Loucy (cell line): ENCODE measurements at regions not wholly inside any gene's neighbourhood (a gene's known extent, or its start where the extent isn't known, plus 50 kb on each side); places are given as distances from the start of the nearest gene placed in this dataset.

Source experiments
- H2AFZ ChIP-seq: fragments of 200-600 bp; sonication (generic); 2 replicates; pipeline ENCODE4 v1.6.0; 2016; ENCODE audit warnings: antibody characterized with exemption, mild to moderate bottlenecking, low read length, moderate library complexity
- H3F3A ChIP-seq: fragments of 200-600 bp; 2 replicates; pipeline ENCODE4 v1.6.0; 2016; ENCODE audit warnings: antibody characterized with exemption, low read depth, mild to moderate bottlenecking
- H3K27me3 ChIP-seq: fragments of 200-600 bp; sonication (generic); 2 replicates; pipeline ENCODE4 v1.6.1; 2014; ENCODE audit warnings: low read length, mild to moderate bottlenecking; ENCODE audit not compliant: insufficient read depth, poor library complexity, severe bottlenecking
- H3K36me3 ChIP-seq: fragments of 200-600 bp; sonication (generic); 2 replicates; pipeline ENCODE4 v1.6.1; 2016; ENCODE audit warnings: low read length; ENCODE audit not compliant: insufficient read depth
- H3K4me1 ChIP-seq: fragments of 200-600 bp; sonication (generic); 2 replicates; pipeline ENCODE4 v1.5.1; 2014; ENCODE audit warnings: low read length, mild to moderate bottlenecking; ENCODE audit not compliant: insufficient read depth, poor library complexity, severe bottlenecking
- H3K4me2 ChIP-seq: fragments of 200-600 bp; sonication (generic); 2 replicates; pipeline ENCODE4 v1.6.0; 2014; ENCODE audit warnings: antibody characterized with exemption, low read length, low read depth, mild to moderate bottlenecking; ENCODE audit not compliant: poor library complexity, severe bottlenecking
- H3K4me3 ChIP-seq: fragments of 200-600 bp; sonication (generic); 2 replicates; pipeline ENCODE4 v1.5.1; 2014; ENCODE audit warnings: low read length, mild to moderate bottlenecking, mixed read lengths; ENCODE audit not compliant: poor library complexity, severe bottlenecking
- H3K79me2 ChIP-seq: fragments of 200-600 bp; sonication (generic); 2 replicates; pipeline ENCODE4 v1.6.1; 2014; ENCODE audit warnings: low read length; ENCODE audit not compliant: insufficient read depth
- H3K9ac ChIP-seq: fragments of 200-600 bp; sonication (generic); 2 replicates; pipeline ENCODE4 v1.6.0; 2014; ENCODE audit warnings: mild to moderate bottlenecking, low read depth, low read length, moderate library complexity; ENCODE audit not compliant: poor library complexity, severe bottlenecking
- H3K9me2 ChIP-seq: fragments of 200-600 bp; sonication (generic); replicated peaks from 2 replicates; pipeline ENCODE4 v1.6.1; 2016; ENCODE audit warnings: low read depth, low read length, mixed read lengths
- H3K9me3 ChIP-seq: fragments of 200-600 bp; sonication (generic); 2 replicates; pipeline ENCODE4 v1.6.1; 2014; ENCODE audit warnings: mild to moderate bottlenecking, antibody characterized with exemption, low read length, low read depth; ENCODE audit not compliant: insufficient read depth
- H4K20me1 ChIP-seq: fragments of 200-600 bp; sonication (generic); 2 replicates; pipeline ENCODE4 v1.6.0; 2014; ENCODE audit warnings: antibody characterized with exemption, low read length, mild to moderate bottlenecking; ENCODE audit not compliant: insufficient read depth, poor library complexity, severe bottlenecking
- EZH2phosphoT487 ChIP-seq: fragments of 200-600 bp; IDR thresholded peaks from 2 replicates; pipeline ENCODE4 v1.6.1; 2018; ENCODE audit warnings: antibody characterized with exemption, mild to moderate bottlenecking, moderate library complexity, borderline replicate concordance
- TF ChIP-seq, protein P1 (sequence below): fragments of 200-600 bp; sonication (generic); conservative IDR thresholded peaks from 2 replicates; pipeline ENCODE4 v1.5.1; 2014; ENCODE audit warnings: mild to moderate bottlenecking, antibody characterized with exemption, low read length

DNA sequence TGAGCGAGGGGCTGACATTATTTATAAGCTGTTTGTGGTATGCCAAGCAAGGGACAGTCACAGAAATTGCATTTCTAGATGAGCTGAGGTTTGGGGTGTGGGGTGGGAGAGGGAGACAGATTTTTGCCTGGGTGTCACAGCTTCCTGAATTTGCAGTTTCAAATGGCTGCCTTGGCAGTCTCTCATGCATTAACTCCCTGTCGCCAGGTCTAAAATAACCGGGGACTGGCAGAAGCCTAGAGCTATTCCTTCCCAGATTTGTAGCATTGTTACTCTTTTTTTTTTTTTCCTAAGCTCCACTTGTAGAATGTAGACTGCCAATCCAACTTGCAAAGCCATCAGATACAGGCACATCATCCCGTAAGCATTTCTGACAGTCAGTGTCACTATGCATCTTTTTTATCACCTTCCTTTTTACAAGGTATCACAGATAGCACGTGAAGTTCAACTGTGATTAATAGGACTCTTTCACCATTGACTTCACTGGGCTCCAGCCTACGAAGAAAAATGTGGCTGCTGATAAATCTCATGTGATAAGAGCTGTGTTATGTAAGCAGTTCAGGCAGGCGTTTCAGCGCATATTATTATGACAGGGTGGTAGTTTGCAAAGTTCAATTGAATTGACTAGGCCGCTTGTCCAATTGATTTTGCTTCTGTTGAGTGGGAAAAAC, 130.7 kb upstream of the CELF2 start:
- TF ChIP-seq, protein P1, sequence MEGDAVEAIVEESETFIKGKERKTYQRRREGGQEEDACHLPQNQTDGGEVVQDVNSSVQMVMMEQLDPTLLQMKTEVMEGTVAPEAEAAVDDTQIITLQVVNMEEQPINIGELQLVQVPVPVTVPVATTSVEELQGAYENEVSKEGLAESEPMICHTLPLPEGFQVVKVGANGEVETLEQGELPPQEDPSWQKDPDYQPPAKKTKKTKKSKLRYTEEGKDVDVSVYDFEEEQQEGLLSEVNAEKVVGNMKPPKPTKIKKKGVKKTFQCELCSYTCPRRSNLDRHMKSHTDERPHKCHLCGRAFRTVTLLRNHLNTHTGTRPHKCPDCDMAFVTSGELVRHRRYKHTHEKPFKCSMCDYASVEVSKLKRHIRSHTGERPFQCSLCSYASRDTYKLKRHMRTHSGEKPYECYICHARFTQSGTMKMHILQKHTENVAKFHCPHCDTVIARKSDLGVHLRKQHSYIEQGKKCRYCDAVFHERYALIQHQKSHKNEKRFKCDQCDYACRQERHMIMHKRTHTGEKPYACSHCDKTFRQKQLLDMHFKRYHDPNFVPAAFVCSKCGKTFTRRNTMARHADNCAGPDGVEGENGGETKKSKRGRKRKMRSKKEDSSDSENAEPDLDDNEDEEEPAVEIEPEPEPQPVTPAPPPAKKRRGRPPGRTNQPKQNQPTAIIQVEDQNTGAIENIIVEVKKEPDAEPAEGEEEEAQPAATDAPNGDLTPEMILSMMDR, result no peak
- no peak for TF ChIP-seq EZH2phosphoT487
- Histone ChIP-seq H3F3A (no peaks in the 10 kb centered on the region), H2AFZ (no peak overlapping the region), H3K4me1 (no peaks in the 10 kb centered on the region), H4K20me1 (no peaks in the 10 kb centered on the region), H3K4me2 (no peak overlapping the region), H3K36me3 (no peaks in the 10 kb centered on the region), H3K4me3 (no peak overlapping the region), H3K9me2 (no peaks in the 10 kb centered on the region), H3K79me2 (no peaks in the 10 kb centered on the region), H3K9ac (no peak overlapping the region), H3K9me3 (no peaks in the 10 kb centered on the region), H3K27me3 (no peaks in the 10 kb centered on the region)

DNA sequence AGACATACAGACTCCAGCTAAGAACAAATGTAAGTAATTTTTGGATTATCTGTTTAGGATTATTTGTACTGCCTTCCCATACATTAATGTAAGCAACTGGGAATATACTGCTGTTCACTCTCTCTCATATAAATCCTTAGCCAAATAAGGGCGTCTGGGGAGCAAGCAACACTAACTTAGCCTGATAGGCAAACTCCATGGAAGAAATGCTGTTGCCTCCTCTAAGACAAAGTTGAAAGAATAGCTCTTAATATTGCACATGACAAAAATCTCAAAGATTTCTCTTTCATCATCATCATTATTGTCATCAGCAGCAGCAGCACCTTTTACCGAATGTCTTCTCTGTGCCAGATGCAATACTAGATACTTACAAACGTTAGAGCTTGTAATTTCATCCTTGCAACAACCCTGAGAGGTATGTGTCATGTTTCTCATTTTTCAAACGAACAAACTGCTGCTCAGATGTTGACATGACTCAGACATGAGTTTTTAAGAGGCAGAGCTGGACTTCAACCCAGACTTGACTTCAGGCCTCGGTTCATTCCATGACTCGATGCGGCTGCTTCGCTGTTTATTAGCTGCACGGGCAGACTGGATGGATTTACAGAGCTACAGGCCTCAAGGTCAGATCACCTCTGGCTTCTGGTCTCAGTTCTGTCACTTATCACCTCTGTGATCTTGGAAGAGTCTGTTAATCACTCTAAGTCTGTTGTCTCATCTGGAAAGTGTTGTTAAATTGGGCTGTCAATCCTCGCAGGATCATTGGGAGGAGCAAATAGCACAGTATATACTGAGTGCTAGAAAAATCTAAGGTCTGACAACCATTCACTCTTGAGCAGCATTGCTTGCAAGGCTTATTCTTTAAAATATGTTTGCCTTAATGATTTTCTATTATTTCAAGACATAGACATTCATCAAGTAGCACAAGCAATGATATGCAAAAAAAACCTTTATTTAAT, 126.3 kb upstream of the CELF2 start:
- no peaks in the 10 kb centered on the region for H3K27me3 ChIP-seq
- no peak overlapping the region for H2AFZ ChIP-seq
- H3K36me3 ChIP-seq, result no peaks in the 10 kb centered on the region
- no peak overlapping the region for H3K9ac ChIP-seq
- no peaks in the 10 kb centered on the region for H3K9me3 ChIP-seq
- no peaks in the 10 kb centered on the region for H3K4me1 ChIP-seq
- TF ChIP-seq EZH2phosphoT487, result no peak
- TF ChIP-seq, protein P1, result no peak
- no peaks in the 10 kb centered on the region for H4K20me1 ChIP-seq
- no peaks in the 10 kb centered on the region for H3K79me2 ChIP-seq
- H3K9me2 ChIP-seq, result no peaks in the 10 kb centered on the region
- no peak overlapping the region for H3K4me3 ChIP-seq
- no peaks in the 10 kb centered on the region for H3F3A ChIP-seq
- H3K4me2 ChIP-seq, result no peak overlapping the region

DNA sequence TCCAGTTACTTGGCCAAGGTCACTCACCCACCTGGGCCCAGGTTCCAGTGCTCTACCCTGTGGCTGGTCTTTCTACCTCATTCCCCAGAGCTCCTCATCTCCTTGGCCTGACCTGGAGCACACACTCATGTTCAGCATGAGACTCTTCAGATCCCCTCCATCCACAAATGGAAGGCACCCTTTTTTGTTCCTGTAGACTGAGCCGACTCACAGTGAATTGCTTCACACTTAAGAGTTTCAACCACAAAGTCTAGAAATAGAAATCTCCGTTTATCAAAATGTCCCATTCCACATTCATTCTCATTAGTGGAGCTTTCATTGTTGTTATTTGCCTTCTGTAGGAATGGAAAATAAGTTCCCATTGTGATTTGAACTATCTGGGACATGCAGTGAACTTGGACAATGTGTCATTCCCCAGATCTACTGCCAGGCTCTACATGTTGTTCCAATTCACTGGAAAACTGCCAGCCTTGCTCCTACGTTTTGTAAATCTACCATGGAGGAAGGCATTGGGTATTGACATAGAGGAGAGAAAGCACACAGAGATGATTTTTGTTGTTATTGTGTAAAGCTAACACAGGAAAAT, 125.3 kb upstream of the CELF2 start:
- Histone ChIP-seq H2AFZ (no peak overlapping the region), H3K4me3 (no peak overlapping the region), H3F3A (no peaks in the 10 kb centered on the region)

More for the DNA sequence above, 125.3 kb upstream of the CELF2 start:
- H3K9me3 ChIP-seq, result no peaks in the 10 kb centered on the region
- no peaks in the 10 kb centered on the region for H3K9me2 ChIP-seq
- no peaks in the 10 kb centered on the region for H3K4me1 ChIP-seq
- H3K79me2 ChIP-seq, result no peaks in the 10 kb centered on the region
- no peak overlapping the region for H3K4me2 ChIP-seq
- no peak overlapping the region for H3K9ac ChIP-seq
- no peaks in the 10 kb centered on the region for H3K36me3 ChIP-seq
- H4K20me1 ChIP-seq, result no peaks in the 10 kb centered on the region
- no peaks in the 10 kb centered on the region for H3K27me3 ChIP-seq
- TF ChIP-seq, protein P1, result no peak
- no peak for TF ChIP-seq EZH2phosphoT487
